ENCODE measurements at regions not wholly inside any gene's neighbourhood (a gene's known extent, or its start where the extent isn't known, plus 50 kb on each side); places are given as distances from the start of the nearest gene placed in this dataset.
"Not testable (repeated sequence)": the region's sequence is repeated elsewhere in the genome, so short reads cannot be mapped to it uniquely, and the experiment has no call there.

DNA sequence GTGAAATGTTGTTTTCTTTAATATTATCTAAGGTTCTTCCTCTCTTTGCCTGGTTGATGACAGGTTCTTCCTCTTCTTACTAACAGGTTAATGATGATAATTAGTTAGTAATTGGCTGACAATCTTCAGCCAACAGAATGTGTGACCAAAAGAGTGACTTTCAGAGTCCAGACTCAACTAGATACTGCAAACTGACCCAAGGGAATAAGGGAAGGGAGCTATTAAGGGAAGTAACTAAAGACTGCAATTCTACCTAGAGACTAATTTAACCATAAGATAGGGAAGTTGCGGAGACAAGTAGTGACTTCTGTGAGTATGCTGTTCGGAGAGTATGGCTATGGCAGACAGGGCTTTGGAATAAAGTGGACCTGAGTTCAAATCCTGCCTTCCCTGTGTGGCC lies 127.3 kb upstream of the TACR1 start:
- intact Hi-C loops (cut with micrococcal nuclease): no loop called here

DNA sequence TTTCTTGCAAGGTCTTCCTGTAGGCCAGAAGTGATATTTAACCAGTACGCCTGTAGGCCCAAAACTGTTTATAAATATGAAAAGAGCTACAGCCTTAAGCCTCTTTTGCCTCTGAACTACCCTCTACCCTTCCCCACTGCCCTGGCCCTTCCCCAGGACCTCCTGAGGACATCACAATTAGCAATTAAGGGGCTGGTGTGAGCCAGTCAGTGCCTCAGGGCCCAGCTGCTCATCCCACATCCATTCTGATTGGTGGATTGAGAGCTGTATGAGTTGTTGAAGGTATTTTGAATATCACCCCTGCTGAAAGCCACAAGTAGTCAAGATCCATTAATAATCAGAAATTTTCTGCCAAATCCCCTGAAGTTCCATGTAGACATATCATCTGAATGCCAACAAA lies 126.3 kb upstream of the TACR1 start:
- intact Hi-C loops (cut with micrococcal nuclease): no loop called here

GRCh38 chr2:75324861-75325284 lies 125.6 kb upstream of the TACR1 start:
- intact Hi-C loops (cut with micrococcal nuclease): no loop called here

DNA sequence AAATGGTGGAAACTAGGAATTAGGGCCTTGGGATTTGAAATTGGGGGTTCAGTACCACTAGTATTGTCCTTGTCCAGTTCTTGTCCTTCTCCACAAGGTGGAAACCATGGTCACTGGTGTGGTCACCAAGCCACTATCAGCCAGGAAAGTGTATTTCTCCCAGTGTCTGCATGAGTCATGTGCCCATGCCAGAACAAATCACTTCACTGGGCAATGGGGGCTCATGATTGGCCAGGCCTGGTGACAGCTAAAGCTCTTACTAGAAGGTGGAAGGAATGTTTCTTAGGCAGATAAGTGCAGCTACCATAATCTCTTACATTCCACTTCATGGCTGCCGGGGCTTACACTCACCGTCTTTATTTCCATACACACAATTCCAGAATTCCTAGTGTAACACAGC lies 124.8 kb upstream of the TACR1 start:
- intact Hi-C loops (cut with micrococcal nuclease): no loop called here

GRCh38 chr2:75321599-75321922 lies 122.2 kb upstream of the TACR1 start:
- intact Hi-C loops (cut with micrococcal nuclease): no loop called here

- intact Hi-C loops (cut with micrococcal nuclease): no loop called here
Observed at GRCh38 chr2:75320898-75321598, 121.7 kb upstream of the TACR1 start.

DNA sequence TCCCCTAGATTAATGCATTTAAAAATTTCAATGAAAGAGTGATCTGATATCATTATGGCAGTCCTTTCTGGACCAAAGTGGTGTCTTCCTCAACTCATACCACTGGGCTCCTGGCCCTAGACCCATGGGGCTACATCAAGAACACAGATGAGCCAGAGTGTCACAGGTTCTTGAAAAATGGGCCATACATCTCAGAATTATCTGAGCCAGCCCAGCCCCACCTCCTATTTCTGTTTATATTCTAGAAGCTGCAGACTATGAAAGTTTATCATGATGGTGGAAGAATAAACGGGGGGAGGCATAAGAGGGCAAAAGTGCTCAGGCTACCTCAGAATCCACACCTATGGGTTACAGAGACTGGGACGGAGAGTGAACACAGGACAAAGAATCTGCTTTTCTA lies 120.6 kb upstream of the TACR1 start:
- intact Hi-C loops (cut with micrococcal nuclease): no loop called here

DNA sequence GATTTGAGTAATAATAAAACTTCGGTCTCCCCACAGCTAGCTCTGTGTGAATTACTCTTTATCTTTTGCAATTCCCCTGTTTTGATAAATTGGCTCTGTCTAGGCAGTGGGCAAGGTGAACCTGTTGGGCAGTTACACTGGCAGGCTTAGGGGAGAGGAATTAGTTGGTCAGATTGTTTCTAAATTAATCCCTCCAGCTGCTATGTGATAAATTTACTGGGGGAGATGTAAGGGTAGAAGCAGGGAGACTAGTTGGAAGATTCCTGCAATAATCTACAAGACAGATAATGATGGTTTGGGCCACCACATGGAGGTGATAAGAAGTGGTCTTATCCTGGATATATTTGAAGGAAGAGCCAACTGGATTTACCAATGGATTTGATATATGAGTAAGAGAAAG lies 118.5 kb upstream of the TACR1 start:
- intact Hi-C loops (cut with micrococcal nuclease): no loop called here

DNA sequence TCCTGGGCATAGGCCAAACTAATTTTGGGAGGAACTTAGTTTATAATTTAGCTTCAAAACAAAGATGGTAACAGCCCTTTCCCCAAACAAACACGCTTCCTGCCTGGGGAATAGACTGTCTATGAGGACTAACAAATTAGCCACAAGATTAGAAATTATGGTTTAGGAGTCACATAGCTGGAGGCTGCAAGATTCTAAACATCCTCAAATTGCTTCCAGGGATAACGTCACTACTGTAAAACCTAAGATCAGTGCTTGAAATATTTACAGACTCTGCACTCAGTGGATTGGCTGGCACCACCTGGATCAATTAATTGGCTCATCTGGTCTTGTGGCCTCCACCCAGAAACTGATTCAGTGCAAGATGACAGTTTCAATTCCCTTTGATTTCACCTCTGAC lies 118.0 kb upstream of the TACR1 start:
- intact Hi-C loops (cut with micrococcal nuclease): no loop called here

- intact Hi-C loops (cut with micrococcal nuclease): no loop called here
Observed at GRCh38 chr2:75315436-75315835, 116.1 kb upstream of the TACR1 start.

GRCh38 chr2:75311993-75312392 lies 112.7 kb upstream of the TACR1 start:
- intact Hi-C loops (cut with micrococcal nuclease): no loop called here

GRCh38 chr2:75311521-75311920 lies 112.2 kb upstream of the TACR1 start:
- intact Hi-C loops (cut with micrococcal nuclease): no loop called here

DNA sequence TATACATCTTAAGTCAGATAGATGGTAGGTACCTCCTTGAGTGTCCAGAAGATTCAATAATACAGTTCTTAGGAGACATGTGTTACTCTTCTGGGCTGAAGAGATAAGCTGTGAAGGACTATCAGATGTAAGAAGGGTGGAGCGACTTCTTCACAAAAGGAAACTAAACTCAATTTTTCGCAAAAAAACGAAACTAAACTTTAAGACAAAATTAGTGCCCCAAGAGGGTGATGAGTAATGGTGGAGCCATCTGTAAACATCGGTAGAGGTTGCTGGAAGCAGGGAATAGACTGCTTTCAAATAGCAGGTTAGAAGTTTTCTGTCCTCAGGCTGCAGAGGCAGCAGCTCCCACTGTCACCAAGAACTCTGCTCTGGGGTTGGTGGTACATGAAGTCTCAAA lies 111.6 kb upstream of the TACR1 start:
- intact Hi-C loops (cut with micrococcal nuclease): no loop called here

DNA sequence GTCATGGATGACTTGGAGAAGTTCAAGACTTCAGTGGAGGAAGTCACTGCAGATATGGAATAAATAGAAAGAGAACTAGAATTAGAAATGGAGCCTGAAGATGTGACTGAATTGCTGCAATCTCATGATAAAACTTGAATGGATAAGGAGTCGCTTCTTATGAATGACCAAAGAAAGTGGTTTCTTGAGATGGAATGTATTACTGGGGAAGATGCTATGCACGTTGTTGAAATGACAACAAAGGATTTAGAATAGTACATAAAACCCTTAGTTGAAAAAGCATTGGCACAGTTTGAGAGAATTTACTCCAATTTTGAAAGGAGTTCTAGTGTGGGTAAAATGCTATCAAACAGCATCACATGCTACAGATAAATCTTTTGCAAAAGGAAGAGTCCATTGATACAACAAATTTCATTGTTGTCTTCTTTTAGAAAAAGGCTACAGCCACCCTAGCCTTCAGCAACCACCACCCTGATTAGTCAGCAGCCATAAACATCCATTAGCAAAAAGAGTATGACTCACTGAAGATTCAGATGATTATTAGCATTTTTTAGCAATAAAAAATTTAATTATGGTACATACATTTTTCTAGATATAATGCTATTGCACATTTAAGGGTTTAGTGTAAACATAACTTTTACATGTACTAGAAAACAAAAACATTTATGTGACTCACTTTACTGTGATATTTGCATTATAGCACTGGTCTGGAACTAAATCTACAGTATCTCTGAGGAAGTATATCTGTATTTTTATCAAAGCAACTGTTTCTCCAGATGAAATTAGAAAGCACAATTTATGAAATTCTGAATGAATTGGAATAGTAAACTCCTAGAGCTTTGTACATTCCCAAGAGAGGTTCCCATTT lies 110.5 kb upstream of the TACR1 start:
- intact Hi-C loops (cut with micrococcal nuclease): no loop called here

GRCh38 chr2:75303227-75303626 lies 103.9 kb upstream of the TACR1 start:
- intact Hi-C loops (cut with micrococcal nuclease): no loop called here

DNA sequence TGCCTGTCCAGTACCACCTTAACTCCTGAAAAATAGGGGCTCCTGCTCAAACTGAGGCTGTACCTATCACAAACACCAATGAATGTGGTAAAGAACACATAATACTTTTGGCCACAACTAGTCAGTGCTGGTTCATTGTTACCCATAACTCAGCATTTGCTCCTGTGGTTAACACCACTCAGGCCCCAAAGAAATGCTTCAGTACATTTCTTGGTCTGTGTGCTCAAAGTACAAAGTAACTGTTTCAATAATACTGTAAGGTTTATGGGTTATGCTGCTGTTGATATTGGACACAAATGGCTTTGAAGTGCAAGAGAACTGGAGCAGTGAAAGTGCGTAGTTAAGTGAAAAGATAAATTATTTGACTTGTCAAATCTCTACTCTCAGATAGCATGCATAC lies 95.0 kb upstream of the TACR1 start:
- intact Hi-C loops (cut with micrococcal nuclease): no loop called here

GRCh38 chr2:75292826-75293225 lies 93.5 kb upstream of the TACR1 start:
- intact Hi-C loops (cut with micrococcal nuclease): no loop called here

- intact Hi-C loops (cut with micrococcal nuclease): no loop called here
Observed at GRCh38 chr2:75290600-75291150, 91.4 kb upstream of the TACR1 start.

DNA sequence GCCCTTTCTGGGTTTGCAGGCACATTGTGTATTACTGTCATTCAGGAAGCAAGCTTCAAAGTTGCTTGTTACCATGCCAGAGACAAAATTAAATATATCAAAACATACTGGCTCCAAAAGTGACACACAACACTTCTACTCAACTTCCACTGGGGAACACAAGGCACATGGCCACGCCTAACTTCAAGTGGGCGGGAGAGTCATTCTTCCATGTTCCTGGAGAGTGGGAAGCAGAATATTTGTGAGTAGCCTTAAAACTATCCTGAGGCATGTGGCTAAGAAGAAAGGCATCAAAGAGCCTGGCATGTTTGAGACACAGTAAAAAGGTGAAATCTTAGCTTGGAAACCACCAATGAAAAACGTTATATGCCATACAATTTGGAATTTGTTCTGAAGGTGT lies 90.5 kb upstream of the TACR1 start:
- intact Hi-C loops (cut with micrococcal nuclease): no loop called here

- intact Hi-C loops (cut with micrococcal nuclease): not testable (repeated sequence)
Observed at GRCh38 chr2:75289178-75289577, 89.9 kb upstream of the TACR1 start.

- intact Hi-C loops (cut with micrococcal nuclease): no loop called here
Observed at GRCh38 chr2:75288760-75289159, 89.4 kb upstream of the TACR1 start.

DNA sequence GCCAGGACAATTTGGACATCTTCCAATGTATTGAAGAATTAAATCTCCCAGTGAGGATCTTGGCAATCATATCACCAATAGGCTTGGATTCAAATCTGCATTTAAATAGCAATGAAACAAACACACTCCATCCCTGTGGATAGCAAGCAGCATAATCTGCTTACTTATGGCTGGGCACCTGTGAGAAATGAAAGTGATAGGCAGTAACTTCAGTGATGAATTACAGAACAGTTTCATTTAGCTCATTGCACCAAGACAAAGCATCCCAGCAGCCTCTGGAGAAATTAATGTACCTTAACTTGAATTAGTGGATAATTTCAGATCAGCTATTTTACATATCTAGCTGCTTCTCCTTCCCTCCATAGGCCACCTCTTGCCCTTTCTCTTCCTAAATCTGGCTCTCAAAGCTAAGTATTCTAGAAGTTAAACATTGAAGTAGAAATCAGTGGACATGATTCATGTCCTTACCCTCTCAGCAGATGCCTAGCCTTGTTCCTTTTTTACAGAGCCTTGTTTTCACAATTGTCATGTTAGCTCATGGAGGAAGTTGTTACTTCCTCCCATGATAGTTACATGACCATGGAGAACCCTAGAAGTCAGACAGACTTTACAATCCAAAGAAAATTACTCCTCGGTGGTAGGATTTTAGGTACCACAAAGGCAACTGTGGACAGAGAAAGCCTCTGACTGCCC lies 88.5 kb upstream of the TACR1 start:
- intact Hi-C loops (cut with micrococcal nuclease): no loop called here
